ENCODE measurements at regions not wholly inside any gene's neighbourhood (a gene's known extent, or its start where the extent isn't known, plus 50 kb on each side); places are given as distances from the start of the nearest gene placed in this dataset.

DNA sequence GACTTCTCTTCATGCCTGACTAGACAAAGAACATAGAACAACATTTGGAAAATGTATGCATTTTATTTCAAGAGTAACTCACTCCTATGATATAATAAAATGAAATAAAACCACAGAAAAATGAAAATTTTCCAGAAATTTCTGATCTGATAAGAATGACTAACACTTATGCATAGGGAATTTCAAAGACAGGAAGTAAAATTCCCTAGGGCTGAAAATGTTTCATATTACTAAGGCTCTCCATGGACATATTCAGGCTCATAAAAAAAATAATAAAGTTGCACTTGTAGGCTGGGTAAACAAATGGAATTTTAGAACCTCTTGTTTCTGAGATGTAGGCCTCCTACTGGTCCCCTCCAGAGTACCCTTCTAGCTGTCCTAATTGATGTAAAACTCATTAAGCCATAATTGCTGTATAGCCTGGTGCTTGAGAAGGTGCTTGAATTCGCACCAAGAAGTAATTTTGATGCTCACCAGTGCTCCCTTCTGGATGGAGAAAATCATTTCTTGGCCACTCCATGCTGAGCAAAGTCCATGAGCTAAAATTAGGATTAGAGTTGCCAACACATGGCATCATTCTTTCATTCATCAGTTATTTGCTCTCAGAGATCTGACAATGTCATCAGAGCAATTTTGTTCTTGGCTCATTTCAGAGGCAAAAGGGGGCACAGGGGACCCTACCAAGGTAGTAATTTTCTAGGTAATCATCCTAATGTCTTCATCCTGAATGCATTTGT lies 641.0 kb upstream of the CAMK1G start:
- no peak overlapping the region for H3K4me3 ChIP-seq (ENCODE audit: low read depth, poor library complexity, severe bottlenecking)
- intact Hi-C loops (cut with DNase I; ENCODE audit: low total_unique reads): no loop called here
- 81 to 96% methylated on average over 1 of the region's 1 CpG for WGBS, 2 donors
- no peak for DNase-seq (ENCODE audit: low spot score in 2 of 2)
- TF ChIP-seq POLR2A (IDR thresholded peaks at IDR 0.05): no peak
- TF ChIP-seq, protein P1, sequence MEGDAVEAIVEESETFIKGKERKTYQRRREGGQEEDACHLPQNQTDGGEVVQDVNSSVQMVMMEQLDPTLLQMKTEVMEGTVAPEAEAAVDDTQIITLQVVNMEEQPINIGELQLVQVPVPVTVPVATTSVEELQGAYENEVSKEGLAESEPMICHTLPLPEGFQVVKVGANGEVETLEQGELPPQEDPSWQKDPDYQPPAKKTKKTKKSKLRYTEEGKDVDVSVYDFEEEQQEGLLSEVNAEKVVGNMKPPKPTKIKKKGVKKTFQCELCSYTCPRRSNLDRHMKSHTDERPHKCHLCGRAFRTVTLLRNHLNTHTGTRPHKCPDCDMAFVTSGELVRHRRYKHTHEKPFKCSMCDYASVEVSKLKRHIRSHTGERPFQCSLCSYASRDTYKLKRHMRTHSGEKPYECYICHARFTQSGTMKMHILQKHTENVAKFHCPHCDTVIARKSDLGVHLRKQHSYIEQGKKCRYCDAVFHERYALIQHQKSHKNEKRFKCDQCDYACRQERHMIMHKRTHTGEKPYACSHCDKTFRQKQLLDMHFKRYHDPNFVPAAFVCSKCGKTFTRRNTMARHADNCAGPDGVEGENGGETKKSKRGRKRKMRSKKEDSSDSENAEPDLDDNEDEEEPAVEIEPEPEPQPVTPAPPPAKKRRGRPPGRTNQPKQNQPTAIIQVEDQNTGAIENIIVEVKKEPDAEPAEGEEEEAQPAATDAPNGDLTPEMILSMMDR (IDR thresholded peaks at IDR 0.05): no peak

DNA sequence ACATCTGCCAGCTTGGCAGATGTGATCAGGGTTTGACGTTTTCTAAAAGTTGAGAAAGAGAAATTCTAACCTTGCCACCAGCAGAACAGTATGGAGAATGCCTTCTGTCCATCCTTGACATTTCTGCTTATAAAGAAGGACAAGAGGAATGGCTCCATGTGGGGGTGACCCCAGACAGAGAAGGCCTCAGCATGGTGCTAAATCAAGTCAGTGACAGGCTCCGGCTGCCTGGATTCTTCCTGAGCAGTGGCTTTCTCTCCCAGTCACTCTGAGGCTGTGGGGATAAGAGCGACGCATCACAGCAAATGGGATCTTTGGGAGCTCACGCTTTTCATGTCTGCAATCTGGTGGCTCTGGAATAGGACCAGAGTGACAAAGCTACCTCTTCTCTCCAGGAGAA lies 640.2 kb upstream of the CAMK1G start:
- H3K4me3 ChIP-seq (ENCODE audit: low read depth, poor library complexity, severe bottlenecking): no peak overlapping the region
- no peak for TF ChIP-seq POLR2A (IDR thresholded peaks at IDR 0.05)
- TF ChIP-seq, protein P1 (IDR thresholded peaks at IDR 0.05): no peak
- WGBS, 2 donors: 90 to 95% methylated on average over 5 of the region's 5 CpGs
- no peak for DNase-seq (ENCODE audit: low spot score in 2 of 2)
- intact Hi-C loops (cut with DNase I; ENCODE audit: low total_unique reads): no loop called here

DNA sequence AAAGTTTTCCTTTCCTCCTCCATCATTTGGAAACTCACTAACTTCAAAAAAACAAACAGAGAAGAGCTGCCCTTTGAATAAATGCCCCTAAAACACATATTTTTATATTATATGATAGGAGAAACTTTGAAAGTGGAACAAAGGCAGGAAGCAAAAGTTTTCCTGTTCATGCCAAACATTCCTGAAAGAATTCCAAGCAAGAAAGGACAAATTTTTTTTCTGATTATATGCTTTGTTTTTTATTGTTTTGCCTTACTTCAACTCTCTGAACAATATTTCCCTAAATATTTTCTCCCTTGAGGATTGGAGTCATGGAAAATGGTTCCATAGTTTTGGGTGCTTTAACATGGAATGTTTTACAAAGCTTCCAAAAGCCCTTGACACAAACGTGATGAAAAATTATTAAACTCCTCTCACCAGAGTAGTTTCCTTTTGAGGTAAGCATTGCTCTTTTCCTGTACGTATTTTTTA lies 638.5 kb upstream of the CAMK1G start:
- H3K4me3 ChIP-seq (ENCODE audit: low read depth, poor library complexity, severe bottlenecking): no peak overlapping the region
- WGBS, 2 donors: 8 to 13% methylated on average over 2 of the region's 2 CpGs
- TF ChIP-seq POLR2A (IDR thresholded peaks at IDR 0.05): no peak
- TF ChIP-seq, protein P1 (IDR thresholded peaks at IDR 0.05): no peak
- no peak for DNase-seq (ENCODE audit: low spot score in 2 of 2)
- intact Hi-C loops (cut with DNase I; ENCODE audit: low total_unique reads): no loop called here

DNA sequence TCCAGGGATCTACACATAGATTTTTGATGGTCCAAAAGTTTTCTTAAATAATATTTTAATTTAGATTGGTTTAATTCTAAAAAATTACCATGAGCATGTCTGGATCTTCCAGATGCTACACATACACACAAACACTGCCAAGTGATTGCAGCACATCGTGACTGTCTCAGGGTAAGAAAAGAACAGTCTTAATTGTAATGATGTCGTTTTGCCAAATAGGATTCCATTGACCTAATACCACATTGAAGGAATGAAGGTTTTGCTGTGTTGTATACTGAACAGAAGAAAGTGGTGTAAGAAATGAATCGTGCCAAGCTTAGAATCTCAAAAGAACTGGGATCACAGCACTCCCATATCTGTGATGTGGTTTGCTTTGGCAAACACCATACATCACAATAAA lies 633.3 kb upstream of the CAMK1G start:
- no peak for DNase-seq (ENCODE audit: low spot score in 2 of 2)
- no peak for TF ChIP-seq POLR2A (IDR thresholded peaks at IDR 0.05)
- TF ChIP-seq, protein P1 (IDR thresholded peaks at IDR 0.05): no peak
- WGBS, 2 donors: 57 to 71% methylated on average over 3 of the region's 3 CpGs
- intact Hi-C loops (cut with DNase I; ENCODE audit: low total_unique reads): no loop called here
- H3K4me3 ChIP-seq (ENCODE audit: low read depth, poor library complexity, severe bottlenecking): no peak overlapping the region

DNA sequence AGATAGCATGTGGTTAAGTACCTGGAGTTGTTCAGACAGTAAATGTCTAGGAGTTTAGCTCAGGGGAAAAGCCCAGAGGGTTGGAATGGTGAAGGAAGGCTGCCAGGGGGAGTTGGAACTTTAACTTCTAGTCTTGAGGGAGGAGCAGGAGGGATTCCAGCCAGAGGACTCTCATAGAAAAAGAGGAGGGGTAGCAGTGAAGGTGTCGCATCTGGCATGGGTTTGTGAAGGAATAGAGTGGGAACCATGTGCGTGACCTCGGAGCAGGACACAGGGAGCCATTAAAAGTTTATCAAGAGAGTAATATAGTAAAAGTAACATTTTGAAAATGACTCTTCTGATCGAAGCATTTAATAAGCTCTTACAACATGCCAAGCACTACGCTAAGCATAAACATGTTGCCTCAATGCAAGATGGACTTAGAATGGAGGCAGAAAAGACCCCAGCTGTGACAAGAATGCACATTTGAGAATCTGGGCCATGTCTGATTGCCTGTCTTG lies 632.4 kb upstream of the CAMK1G start:
- no peak for DNase-seq (ENCODE audit: low spot score in 2 of 2)
- WGBS, 2 donors: 81% methylated on average over 5 of the region's 5 CpGs
- TF ChIP-seq POLR2A (IDR thresholded peaks at IDR 0.05): no peak
- TF ChIP-seq, protein P1 (IDR thresholded peaks at IDR 0.05): no peak
- H3K4me3 ChIP-seq (ENCODE audit: low read depth, poor library complexity, severe bottlenecking): no peak overlapping the region
- intact Hi-C loops (cut with DNase I; ENCODE audit: low total_unique reads): no loop called here

DNA sequence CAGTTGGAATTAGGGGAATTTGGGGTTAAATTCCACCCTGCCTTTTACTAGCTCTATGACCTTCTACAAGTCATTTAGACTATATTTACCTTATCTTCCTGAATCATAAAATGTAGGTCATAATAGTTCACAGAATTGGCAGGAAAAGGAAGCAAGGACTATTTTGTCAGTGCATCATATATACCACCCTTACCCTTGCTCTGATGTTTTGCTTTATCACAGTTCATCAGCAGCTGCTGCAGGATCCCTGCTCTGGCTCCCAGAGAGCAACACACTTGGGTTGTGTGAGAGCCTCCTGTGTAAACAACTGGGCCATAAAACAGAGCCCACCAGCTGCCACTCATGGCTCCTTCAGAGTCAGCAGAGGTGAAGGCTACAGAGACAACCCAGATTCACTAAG lies 631.6 kb upstream of the CAMK1G start:
- no peak for DNase-seq (ENCODE audit: low spot score in 2 of 2)
- no peak overlapping the region for H3K4me3 ChIP-seq (ENCODE audit: low read depth, poor library complexity, severe bottlenecking)
- TF ChIP-seq, protein P1 (IDR thresholded peaks at IDR 0.05): no peak
- TF ChIP-seq POLR2A (IDR thresholded peaks at IDR 0.05): no peak
- intact Hi-C loops (cut with DNase I; ENCODE audit: low total_unique reads): no loop called here

Data from lower leg skin (tissue), 4 donors.